Loucy (cell line): ENCODE measurements at regions not wholly inside any gene's neighbourhood (a gene's known extent, or its start where the extent isn't known, plus 50 kb on each side); places are given as distances from the start of the nearest gene placed in this dataset.

Experiments used
- H2AFZ ChIP-seq: fragments of 200-600 bp; sonication (generic); 2 replicates; pipeline ENCODE4 v1.6.0; 2016; ENCODE audit warnings: antibody characterized with exemption, mild to moderate bottlenecking, low read length, moderate library complexity
- H3F3A ChIP-seq: fragments of 200-600 bp; 2 replicates; pipeline ENCODE4 v1.6.0; 2016; ENCODE audit warnings: antibody characterized with exemption, low read depth, mild to moderate bottlenecking
- H3K27me3 ChIP-seq: fragments of 200-600 bp; sonication (generic); 2 replicates; pipeline ENCODE4 v1.6.1; 2014; ENCODE audit warnings: low read length, mild to moderate bottlenecking; ENCODE audit not compliant: insufficient read depth, poor library complexity, severe bottlenecking
- H3K36me3 ChIP-seq: fragments of 200-600 bp; sonication (generic); 2 replicates; pipeline ENCODE4 v1.6.1; 2016; ENCODE audit warnings: low read length; ENCODE audit not compliant: insufficient read depth
- H3K4me1 ChIP-seq: fragments of 200-600 bp; sonication (generic); 2 replicates; pipeline ENCODE4 v1.5.1; 2014; ENCODE audit warnings: low read length, mild to moderate bottlenecking; ENCODE audit not compliant: insufficient read depth, poor library complexity, severe bottlenecking
- H3K4me2 ChIP-seq: fragments of 200-600 bp; sonication (generic); 2 replicates; pipeline ENCODE4 v1.6.0; 2014; ENCODE audit warnings: antibody characterized with exemption, low read length, low read depth, mild to moderate bottlenecking; ENCODE audit not compliant: poor library complexity, severe bottlenecking
- H3K4me3 ChIP-seq: fragments of 200-600 bp; sonication (generic); 2 replicates; pipeline ENCODE4 v1.5.1; 2014; ENCODE audit warnings: low read length, mild to moderate bottlenecking, mixed read lengths; ENCODE audit not compliant: poor library complexity, severe bottlenecking
- H3K79me2 ChIP-seq: fragments of 200-600 bp; sonication (generic); 2 replicates; pipeline ENCODE4 v1.6.1; 2014; ENCODE audit warnings: low read length; ENCODE audit not compliant: insufficient read depth
- H3K9ac ChIP-seq: fragments of 200-600 bp; sonication (generic); 2 replicates; pipeline ENCODE4 v1.6.0; 2014; ENCODE audit warnings: mild to moderate bottlenecking, low read depth, low read length, moderate library complexity; ENCODE audit not compliant: poor library complexity, severe bottlenecking
- H3K9me2 ChIP-seq: fragments of 200-600 bp; sonication (generic); replicated peaks from 2 replicates; pipeline ENCODE4 v1.6.1; 2016; ENCODE audit warnings: low read depth, low read length, mixed read lengths
- H3K9me3 ChIP-seq: fragments of 200-600 bp; sonication (generic); 2 replicates; pipeline ENCODE4 v1.6.1; 2014; ENCODE audit warnings: mild to moderate bottlenecking, antibody characterized with exemption, low read length, low read depth; ENCODE audit not compliant: insufficient read depth
- H4K20me1 ChIP-seq: fragments of 200-600 bp; sonication (generic); 2 replicates; pipeline ENCODE4 v1.6.0; 2014; ENCODE audit warnings: antibody characterized with exemption, low read length, mild to moderate bottlenecking; ENCODE audit not compliant: insufficient read depth, poor library complexity, severe bottlenecking
- CTCF ChIP-seq: fragments of 200-600 bp; sonication (generic); conservative IDR thresholded peaks from 2 replicates; pipeline ENCODE4 v1.5.1; 2014; ENCODE audit warnings: mild to moderate bottlenecking, antibody characterized with exemption, low read length
- EZH2phosphoT487 ChIP-seq: fragments of 200-600 bp; IDR thresholded peaks from 2 replicates; pipeline ENCODE4 v1.6.1; 2018; ENCODE audit warnings: antibody characterized with exemption, mild to moderate bottlenecking, moderate library complexity, borderline replicate concordance

- Histone ChIP-seq H3K4me1 (no peaks in the 10 kb centered on the region), H3F3A (no peaks in the 10 kb centered on the region), H3K79me2 (no peaks in the 10 kb centered on the region), H3K9me2 (no peaks in the 10 kb centered on the region), H3K4me3 (no peak overlapping the region), H3K9ac (no peak overlapping the region), H3K36me3 (no peaks in the 10 kb centered on the region), H3K27me3 (no peaks in the 10 kb centered on the region), H3K4me2 (no peak overlapping the region), H2AFZ (no peak overlapping the region), H3K9me3 (no peaks in the 10 kb centered on the region), H4K20me1 (no peaks in the 10 kb centered on the region)
- no peak for TF ChIP-seq EZH2phosphoT487
- no peak for TF ChIP-seq CTCF
Measured at GRCh38 chr10:16360425-16360824, 76.4 kb upstream of the PTER start.

GRCh38 chr10:16361086-16361485 lies 75.7 kb upstream of the PTER start:
- H3K4me2 ChIP-seq, result no peak overlapping the region
- H3K27me3 ChIP-seq, result no peaks in the 10 kb centered on the region
- no peaks in the 10 kb centered on the region for H3K36me3 ChIP-seq

GRCh38 chr10:16363741-16364140 lies 73.1 kb upstream of the PTER start:
- H3K4me1 ChIP-seq, result no peaks in the 10 kb centered on the region
- no peaks in the 10 kb centered on the region for H3K9me3 ChIP-seq
- H3K4me2 ChIP-seq, result no peak overlapping the region
- no peaks in the 10 kb centered on the region for H3F3A ChIP-seq
- H3K4me3 ChIP-seq, result no peak overlapping the region
- H2AFZ ChIP-seq, result no peak overlapping the region
- no peaks in the 10 kb centered on the region for H3K9me2 ChIP-seq
- H3K27me3 ChIP-seq, result no peaks in the 10 kb centered on the region
- no peak overlapping the region for H3K9ac ChIP-seq
- no peaks in the 10 kb centered on the region for H3K36me3 ChIP-seq
- TF ChIP-seq CTCF (no peak), EZH2phosphoT487 (no peak)
- H4K20me1 ChIP-seq, result no peaks in the 10 kb centered on the region
- H3K79me2 ChIP-seq, result no peaks in the 10 kb centered on the region

More at GRCh38 chr10:16361086-16361485, 75.7 kb upstream of the PTER start:
- Histone ChIP-seq H3F3A (no peaks in the 10 kb centered on the region), H3K9me2 (no peaks in the 10 kb centered on the region), H3K9ac (no peak overlapping the region), H3K79me2 (no peaks in the 10 kb centered on the region), H2AFZ (no peak overlapping the region), H4K20me1 (no peaks in the 10 kb centered on the region), H3K9me3 (no peaks in the 10 kb centered on the region), H3K4me1 (no peaks in the 10 kb centered on the region), H3K4me3 (no peak overlapping the region)
- TF ChIP-seq CTCF (no peak), EZH2phosphoT487 (no peak)
